ENCODE measurements at regions not wholly inside any gene's neighbourhood (a gene's known extent, or its start where the extent isn't known, plus 50 kb on each side); places are given as distances from the start of the nearest gene placed in this dataset.
"Not testable (repeated sequence)": the region's sequence is repeated elsewhere in the genome, so short reads cannot be mapped to it uniquely, and the experiment has no call there.

DNA sequence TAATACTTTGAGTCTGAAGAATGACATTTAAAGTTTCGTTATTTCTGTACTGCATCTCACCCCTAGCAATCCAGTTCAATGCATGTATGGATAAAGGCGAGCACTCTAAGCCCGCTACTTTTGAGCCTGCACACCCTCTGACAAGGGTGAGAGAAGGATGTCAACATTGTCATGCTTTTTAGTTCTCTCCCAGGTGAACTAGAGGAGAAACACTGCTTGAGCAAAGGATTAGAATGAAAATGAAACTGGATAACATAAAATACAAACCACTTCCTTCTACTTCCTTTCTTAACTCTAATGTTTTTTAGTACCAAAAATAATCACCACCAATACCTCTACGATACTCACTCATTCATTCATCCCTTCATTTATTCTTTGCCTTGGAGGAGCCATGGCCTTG lies 588.7 kb upstream of the NR2F2 start:
- DNase-seq (ENCODE audit: low read depth) = no peak

DNA sequence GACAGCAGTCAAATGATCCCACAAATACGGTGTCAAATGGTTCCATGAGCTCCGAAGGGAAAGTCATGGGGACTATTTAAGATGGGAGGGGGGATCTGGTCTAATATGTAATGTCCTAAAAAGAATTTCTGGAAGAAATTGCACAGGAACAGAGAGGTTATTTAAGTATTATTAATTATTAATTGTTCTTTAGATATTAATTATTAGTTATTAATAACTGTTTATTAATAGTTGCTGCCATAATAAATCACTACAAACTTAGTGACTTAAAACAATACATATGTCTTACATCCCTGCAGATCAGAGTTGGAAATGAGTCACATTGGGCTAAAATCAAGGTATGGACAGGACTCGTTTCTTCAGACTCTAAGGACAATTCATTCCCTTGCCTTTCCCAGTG lies 588.2 kb upstream of the NR2F2 start:
- DNase-seq (ENCODE audit: low read depth) = no peak

DNA sequence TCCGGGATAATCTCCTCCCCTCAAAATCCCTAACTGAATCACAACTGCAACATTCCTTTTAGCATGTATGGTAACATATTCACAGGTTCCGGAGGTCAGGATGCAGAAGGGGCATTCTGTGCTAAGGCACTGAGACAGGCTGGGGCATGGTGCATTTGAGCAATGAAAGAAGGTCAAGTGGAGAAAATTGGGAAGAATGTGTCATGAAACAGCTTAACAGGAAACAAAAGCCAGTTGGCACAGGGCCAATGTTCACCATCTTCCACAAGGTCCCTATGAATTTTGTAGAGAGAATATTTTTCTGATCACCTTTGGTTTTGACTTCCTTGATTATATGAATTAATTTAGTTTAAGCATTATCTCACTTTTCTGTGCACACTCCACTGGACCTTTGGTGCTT lies 587.7 kb upstream of the NR2F2 start:
- DNase-seq (ENCODE audit: low read depth) = peak; percentile 3

DNA sequence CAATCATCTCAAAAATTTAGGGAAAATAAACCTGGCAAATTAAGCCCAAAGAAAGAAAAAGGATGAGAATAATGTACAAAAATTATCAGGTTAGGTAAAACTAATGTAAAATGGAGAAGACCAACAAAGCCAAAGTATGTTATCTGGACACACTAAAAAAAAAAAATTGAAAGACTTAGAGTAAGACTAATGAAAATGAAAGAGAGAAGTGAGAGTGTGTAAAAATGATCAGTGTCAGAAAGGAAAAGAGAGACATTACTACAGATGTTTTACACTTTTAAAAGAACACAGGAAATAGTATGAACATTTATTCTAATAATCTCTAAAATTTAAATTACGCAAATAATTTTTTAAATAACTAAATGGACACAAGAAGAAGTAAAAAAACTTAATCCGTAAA lies 573.3 kb upstream of the NR2F2 start:
- DNase-seq (ENCODE audit: low read depth) = no peak

DNA sequence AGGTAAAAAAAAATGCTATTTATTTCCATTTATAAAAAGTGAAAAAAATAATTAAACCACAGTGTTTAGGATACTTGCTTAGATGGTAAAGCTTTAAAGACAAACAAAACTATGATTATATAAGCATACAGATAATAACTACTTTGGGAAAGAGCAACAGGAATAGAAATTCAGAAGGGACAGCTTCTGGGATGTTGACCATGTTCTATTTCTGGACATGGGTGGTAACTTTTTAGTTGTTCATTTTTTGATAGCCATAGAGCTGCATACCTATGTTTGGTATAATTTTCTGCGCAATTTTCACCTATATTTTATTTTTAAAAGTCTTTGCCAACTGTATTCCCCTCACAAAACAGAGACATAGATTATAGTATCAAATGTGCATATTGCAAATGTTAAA lies 572.0 kb upstream of the NR2F2 start:
- DNase-seq (ENCODE audit: low read depth) = no peak

DNA sequence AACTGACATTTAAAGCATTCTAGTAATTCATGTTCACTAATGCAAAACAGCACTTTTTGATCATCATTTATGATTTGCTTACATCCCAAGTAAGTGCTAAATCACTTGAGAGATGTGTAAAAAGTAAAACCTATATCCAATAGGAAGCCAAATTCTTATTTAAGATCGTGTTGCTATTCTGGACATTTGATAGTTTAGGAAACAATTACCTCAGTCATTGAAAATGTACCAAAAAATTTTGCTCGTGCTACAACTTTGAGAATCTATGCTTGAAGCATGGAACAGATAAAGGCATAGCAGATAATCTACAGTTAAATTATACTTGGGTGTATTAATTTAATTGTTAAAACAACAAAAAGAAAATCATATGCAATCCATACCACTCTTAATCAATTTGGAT lies 571.6 kb upstream of the NR2F2 start:
- no peak for DNase-seq (ENCODE audit: low read depth)

DNA sequence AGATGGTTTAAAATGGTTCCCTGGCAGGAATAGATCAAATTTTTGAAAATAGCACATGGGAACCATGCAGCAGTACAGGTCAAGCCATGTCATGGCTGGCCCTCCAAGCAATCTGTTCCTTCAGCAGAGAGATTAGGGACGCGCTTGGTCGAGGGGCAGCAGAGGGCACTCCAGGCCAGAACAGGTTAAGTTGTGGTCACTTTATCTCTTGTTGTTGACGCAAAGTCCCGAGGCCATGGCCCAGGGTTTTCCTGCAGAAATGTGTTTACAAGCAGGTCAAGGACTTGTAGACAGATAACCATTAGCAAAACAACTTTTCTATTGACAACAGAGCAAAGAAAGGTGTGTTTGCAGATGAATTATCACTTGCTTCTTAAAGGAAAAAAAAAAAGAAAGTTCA lies 570.0 kb upstream of the NR2F2 start:
- DNase-seq (ENCODE audit: low read depth) = peak; percentile 37

DNA sequence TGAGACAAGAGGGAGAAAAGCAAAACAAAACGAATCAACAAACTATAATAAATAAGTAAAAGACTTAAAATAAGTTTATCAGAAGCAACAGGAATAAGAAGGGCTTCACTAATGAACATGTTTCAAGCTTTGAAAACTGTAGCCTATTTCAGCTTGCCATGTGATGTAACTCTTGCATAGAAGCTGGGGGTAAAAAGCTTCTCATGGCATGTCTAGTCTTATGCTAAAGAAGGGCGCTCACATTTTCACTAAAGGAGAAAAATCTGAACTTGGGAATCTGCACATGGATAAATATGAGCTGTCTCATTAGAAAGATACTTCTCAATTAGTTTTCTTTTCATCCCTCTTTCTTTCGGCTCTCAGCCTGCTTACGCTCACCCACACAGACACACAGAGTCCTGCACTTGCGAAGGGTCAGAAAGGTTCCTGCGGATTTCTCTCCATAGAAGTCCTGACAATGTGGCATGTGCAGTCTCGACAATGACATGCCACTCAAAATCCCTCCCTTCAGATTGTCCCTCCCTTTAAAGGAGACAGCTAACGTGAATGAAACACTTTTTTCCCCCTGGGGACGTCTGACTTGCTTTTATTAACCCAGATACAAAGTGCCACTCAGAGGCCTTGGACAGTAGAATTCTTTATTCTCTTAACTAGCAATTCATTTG lies 568.9 kb upstream of the NR2F2 start:
- DNase-seq (ENCODE audit: low read depth) = no peak

DNA sequence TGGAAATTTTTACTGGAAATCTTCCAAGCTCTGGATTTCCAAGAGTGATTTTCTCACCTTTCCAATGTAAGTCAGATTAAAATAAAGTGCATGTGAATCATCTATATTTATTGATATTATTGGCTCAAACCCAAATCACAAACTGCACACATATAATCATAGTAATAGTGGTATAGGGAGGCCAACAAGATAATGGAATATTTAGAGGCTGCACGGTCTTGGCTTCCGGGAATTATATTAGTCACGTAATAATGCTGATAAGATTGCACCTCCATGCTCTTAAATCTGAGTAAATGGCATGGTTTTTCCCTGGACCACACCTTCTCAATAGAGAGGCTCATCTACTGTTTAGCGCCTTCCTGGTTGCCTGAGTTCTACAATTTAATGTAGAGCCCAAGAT lies 567.1 kb upstream of the NR2F2 start:
- no peak for DNase-seq (ENCODE audit: low read depth)

DNA sequence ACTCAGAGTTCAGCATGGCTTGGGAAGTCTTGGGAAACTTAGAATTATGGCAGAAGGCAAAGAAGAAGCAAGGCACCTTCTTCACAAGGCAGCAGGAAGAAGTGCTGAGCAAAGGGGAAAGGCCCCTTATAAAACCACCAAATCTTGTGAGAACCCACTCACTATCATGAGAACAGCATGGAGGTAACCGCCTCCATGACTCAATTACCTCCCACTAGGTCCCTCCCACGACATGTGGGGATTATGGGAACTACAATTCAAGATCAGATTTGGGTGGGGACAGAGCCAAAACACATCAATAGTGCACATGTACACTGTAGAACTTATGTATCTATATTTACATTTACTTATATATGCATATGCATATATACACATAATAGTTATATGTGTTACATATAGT lies 565.3 kb upstream of the NR2F2 start:
- no peak for DNase-seq (ENCODE audit: low read depth)

DNA sequence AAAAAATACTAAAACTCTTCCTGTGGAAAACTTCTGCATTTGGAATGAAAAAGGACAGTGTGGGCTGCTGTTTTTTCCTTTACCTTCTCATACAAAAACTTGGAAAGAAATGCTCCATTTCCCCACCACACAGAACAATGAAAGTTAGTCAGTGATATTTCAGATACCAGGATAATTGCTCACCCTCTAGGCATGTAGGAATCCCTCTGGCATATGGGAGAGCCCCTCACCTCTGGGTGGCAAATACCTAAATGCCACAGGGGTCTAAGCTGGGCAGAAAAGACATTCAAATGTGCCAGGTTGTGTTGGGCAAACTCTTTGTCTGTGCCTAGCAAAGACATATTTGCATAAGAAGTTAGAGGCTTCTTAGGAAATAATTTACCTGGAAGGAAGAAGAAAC lies 560.3 kb upstream of the NR2F2 start:
- DNase-seq (ENCODE audit: low read depth) = peak; percentile 13

DNA sequence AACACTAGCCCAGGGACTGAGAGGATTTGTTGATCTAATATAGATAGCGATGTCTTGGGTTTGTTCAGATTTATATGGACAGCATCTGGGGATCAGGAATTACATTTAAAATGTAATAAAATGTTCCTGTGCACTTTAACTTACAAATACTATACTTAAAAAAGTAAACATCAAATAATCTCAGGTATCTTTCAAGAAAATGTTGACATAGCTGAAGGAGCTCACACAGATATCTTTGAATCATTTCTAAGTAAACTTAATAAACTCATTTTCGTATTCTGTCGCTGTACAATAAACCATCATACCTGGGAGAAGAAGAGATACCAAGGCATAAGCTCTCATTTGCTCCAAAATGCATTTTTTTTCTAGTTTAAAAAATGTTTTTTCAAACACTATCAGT lies 557.5 kb upstream of the NR2F2 start:
- no peak for DNase-seq (ENCODE audit: low read depth)

DNA sequence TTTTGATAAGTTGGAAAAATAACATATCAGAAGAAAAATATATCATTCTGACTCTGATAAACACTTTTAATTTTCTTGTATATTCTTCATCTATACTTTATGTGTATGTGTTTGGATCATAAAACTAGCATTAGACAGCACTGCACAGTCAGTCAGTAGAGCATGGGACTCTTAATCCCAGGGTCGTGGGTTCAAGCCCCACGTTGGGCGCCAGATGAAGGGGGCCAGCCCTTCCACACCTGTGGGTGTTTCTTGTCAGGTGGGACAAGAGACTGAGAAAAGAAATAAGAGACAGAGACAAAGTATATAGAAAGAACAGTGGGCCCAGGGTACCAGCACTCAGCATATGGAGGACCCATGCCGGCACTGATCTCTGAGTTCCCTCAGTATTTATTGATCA lies 546.0 kb upstream of the NR2F2 start:
- no peak for DNase-seq (ENCODE audit: low read depth)

DNA sequence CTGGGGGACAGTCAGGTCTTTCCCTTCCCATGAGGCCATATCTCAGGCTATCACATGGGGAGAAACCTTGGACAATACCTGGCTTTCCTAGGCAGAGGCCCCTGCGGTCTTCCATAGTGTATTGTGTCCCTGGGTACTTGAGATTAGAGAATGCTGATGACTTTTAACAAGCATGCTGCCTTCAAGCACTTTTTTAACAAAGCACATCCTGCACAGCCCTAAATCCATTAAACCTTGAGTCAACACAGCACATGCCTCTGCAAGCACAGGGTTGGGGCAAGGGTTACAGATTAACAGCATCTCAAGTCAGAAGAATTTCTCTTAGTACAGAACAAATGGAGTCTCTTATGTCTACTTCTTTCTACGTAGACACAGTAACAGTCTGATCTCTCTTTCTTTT lies 545.2 kb upstream of the NR2F2 start:
- not testable (repeated sequence) for DNase-seq (ENCODE audit: low read depth)

DNA sequence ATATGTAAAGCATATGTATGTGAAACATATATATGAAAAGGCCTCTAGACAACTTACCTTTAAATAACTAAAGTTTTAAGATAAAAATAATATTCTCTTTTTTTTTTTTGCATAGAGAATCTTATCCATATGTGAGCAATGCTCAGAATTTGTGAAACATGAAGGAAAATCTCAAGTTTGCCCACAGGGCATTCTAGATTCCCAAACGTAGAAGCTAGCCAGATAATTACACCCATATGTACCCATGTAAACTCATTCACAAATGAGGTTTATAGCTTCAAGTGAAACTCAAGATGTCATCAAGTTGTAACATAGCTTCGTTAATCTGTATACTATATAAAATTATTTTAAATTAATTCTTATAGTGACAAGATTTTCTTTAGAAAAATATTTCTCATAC lies 537.3 kb upstream of the NR2F2 start:
- peak; percentile 77 for DNase-seq (ENCODE audit: low read depth)

DNA sequence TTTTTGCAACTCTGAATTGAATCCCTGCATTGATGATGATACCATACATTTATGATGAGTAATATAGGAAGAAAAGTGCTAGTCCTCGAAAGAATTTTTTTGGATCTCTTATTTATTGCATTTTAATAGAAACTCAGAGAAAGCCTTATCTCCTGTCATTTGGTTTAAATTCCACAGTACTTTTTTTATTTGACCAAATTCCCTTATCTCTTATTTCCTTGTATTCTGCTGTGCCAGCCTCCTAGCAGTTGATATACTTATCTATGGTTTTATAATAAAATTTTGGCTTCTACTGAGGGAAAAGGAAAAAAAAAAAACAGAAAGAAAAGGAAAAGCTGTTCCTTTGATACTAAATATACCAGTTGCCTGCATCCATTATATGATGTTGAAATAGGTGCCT lies 535.1 kb upstream of the NR2F2 start:
- DNase-seq (ENCODE audit: low read depth) = no peak

DNA sequence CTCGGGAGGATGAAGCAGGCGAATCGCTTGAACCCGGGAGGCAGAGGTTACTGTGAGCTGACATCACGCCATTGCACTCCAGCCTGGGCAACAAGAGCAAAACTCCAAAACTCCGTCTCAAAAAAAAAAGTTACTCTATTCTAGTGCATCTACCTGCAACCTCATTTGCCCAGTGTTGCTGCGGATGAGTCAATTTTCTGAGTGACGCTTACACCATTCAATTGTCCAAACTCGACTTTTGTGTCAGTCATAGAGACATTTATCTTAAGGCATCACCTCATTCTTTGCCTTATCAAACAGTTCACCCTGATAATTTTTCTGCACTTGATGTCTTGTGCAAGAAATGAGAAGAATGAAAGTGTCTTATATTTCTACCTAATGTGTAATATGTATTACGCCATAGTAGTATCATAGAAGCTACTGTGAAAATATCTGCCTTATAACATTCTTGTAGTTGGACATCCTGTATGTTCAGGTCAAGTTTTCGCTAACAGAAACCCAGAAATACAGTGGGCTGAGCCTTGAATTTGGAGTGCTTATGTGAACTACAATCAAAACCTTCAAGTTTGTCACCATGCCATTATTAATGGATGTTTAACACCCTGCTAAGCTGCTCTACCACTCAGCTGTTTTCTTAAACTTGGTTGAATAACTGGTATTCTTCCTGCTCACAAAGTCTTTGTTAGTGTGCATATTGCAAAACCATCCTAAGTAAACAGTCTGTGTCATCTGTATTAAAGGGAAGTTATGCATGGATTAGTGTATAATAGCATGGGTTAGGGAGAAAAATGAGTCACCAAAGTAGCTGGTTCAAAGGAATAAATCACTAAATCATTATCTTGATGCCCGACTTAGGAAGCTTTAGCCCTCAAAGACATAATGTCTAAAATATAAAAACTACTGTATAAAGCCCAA lies 531.0 kb upstream of the NR2F2 start:
- peak; percentile 57 for DNase-seq (ENCODE audit: low read depth)

DNA sequence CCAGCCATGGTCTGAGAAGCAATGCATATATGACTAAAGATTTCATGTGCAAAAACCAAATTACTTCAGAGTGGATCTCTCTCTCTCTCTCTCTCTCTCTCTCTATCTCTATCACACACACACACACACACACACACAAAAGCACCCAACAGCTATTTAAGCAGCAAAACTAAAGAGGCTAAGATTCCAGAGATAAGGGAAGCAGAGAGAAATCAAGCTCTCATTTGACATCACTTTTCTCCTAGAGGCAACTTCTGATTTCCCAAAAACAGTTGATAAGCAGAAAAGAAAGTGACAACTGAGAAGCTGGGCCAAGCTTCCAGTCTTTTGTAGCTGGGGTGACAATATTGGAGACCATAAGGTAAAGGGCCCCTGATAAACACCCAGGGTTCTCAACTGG lies 526.0 kb upstream of the NR2F2 start:
- no peak for DNase-seq (ENCODE audit: low read depth)

DNA sequence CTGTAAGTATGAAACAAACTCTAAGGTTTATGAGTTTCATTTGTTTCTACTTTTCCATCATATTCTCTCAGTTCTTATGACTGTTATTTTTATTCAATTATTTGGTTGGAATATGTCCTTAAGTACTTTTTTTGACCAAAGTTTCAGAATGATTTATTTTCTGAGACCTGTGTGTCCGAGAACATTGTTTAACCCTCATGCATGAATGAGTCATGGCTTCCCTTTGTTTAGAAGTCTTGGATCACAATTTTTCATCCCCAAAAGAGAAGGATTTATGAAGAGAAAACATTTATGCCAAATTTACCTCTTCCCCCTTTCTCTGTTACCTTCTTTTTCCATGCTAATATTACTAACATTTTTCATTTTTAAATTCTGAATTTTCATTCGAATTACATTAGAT lies 518.0 kb upstream of the NR2F2 start:
- peak; percentile 6 for DNase-seq (ENCODE audit: low read depth)

DNA sequence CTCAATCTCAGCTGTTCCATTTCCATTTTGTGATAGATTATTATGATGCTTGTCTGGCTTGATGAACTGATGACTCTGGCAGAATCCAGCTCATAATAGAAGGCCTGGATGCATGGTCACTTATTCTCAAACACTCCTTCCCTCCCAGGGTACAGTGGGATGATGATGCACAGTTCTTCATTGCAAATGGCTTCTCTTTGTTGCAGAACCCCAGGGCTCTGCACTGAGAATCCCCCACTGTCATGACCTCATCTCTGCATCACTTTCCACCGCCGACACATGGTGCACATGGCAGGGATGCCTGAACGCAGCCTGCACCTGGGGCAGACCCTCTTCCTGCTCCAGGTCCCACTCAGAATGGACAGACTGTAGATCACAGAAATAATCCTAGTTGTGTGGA lies 515.6 kb upstream of the NR2F2 start:
- no peak for DNase-seq (ENCODE audit: low read depth)

DNA sequence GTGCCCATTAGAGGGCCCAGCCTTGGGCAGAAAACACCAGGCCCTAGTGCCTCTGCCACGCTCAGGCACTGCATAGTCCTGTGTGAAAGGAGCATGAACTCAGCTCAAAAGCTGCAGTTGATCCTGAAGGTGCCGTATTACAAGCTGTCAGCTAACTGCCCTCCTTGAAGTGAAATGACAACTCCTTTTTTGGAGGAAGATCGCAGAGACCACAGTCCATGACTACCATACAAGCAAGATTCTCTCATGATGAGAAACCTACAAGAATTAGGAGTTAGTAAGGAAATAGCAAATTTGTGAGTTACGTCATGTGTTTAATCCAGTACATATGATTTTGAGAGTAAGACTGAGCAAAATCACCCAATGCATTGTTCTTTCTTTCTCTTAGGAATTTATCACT lies 513.9 kb upstream of the NR2F2 start:
- no peak for DNase-seq (ENCODE audit: low read depth)

DNA sequence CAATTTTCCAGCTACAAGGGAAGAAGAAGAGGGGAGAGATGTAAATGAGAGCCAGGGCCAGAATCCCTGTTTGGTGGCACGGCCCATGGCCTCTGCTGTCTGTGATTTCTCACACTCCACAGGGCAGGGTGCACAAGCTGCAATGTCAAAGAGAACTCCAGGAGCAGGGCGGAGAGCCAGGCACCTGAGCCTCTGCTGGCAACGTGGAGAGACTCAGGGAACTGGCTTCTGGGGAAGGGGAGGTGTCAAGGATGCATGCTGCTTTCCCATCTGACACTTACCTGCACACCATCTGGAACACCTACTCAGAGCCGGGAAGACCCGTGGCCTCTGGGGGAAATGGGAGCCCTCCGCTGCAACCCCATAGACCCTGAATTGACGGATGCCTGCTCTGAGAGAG lies 507.5 kb upstream of the NR2F2 start:
- DNase-seq (ENCODE audit: low read depth) = no peak

DNA sequence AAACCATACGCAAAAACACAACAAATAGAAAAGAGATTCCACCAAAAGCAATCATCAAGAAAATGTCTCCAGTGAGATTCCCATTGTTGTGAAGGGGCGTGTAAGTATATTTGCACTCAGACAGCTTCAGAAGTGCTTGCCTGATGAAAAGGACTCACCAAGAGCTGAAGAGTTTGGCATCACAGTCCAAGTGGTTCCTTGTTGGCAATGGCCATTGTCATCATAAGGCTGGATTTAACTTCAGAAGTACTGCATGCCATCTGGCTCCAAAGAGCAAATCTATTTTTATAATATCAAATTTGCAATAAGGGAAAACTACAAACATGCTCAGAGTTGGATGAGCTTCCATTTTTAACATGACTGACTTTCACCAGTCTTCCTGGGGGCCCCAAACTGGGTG lies 505.3 kb upstream of the NR2F2 start:
- DNase-seq (ENCODE audit: low read depth) = no peak

Data from RPMI7951 (cell line).